Activated CD4-positive, alpha-beta memory T cell treated with anti-CD3 and anti-CD28 coated beads for 36 hours (primary cell): ENCODE measurements at regions not wholly inside any gene's neighbourhood (a gene's known extent, or its start where the extent isn't known, plus 50 kb on each side); places are given as distances from the start of the nearest gene placed in this dataset.

ENCODE experiments used
- CTCF ChIA-PET: fragments of 350-600 bp; sonication (Branson Sonifier 250); formaldehyde crosslinking; loops from one replicate; lab custom pipeline; 2021; ENCODE audit warnings: antibody characterized with exemption, inconsistent platforms; lab: Charles Lee
- POLR2A ChIA-PET: fragments of 350-600 bp; sonication (Branson Sonifier 250); formaldehyde crosslinking; loops from one replicate; lab custom pipeline; 2021; ENCODE audit warnings: antibody characterized with exemption; lab: Charles Lee
- DNase-seq: peaks from one replicate; pipeline ENCODE4 v3.0.0-alpha.2; 2020
- H3K27ac Mint-ChIP-seq: one replicate; pipeline ENCODE4 v1.8.0; 2021; ENCODE audit warnings: mixed read lengths
- H3K27me3 Mint-ChIP-seq: one replicate; pipeline ENCODE4 v1.8.0; 2021; ENCODE audit warnings: mixed read lengths
- H3K36me3 Mint-ChIP-seq: one replicate; pipeline ENCODE4 v1.8.0; 2021; ENCODE audit warnings: mixed read lengths
- H3K4me1 Mint-ChIP-seq: one replicate; pipeline ENCODE4 v1.8.0; 2021; ENCODE audit warnings: low read depth, mixed read lengths
- H3K4me3 Mint-ChIP-seq: one replicate; pipeline ENCODE4 v1.8.0; 2021; ENCODE audit warnings: mild to moderate bottlenecking, mixed read lengths
- H3K9me3 Mint-ChIP-seq: one replicate; pipeline ENCODE4 v1.8.0; 2021; ENCODE audit warnings: mixed read lengths
- intact Hi-C: fragments of 100-400 bp; cut with micrococcal nuclease; formaldehyde crosslinking; loops from one replicate; pipeline ENCODE4 v1.15.1; 2023

DNA sequence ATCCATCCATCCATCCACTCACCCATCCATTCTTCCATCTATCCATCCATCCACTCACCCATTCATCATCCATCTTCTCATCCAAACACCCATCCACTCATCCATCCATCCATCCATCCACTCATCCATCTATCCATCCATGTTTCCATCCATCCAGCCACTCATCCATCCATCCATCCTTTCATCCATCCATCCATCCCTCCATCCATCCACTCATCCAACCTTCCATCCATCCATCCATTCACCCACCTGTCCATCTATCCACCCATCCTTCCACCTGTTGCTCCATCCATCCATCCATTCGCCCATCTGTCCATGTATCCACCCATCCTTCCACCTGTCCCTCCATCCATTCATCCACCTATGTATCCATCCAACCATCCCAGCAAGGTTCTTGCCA lies 378.4 kb upstream of the PFKP start:
- H3K4me3 Mint-ChIP-seq: no peak overlapping the region
- DNase-seq: no peak
- POLR2A ChIA-PET: no interaction called here

GRCh38 chr10:2686691-2687090 lies 380.7 kb upstream of the PFKP start:
- CTCF ChIA-PET: no interaction called here
- Mint-ChIP-seq H3K4me1 (no peaks in the 10 kb centered on the region), H3K36me3 (no peaks in the 10 kb centered on the region), H3K27me3 (peaks cover 3% of the 10 kb centered on the region), H3K4me3 (no peak overlapping the region), H3K27ac (no peak overlapping the region), H3K9me3 (no peaks in the 10 kb centered on the region)
- POLR2A ChIA-PET: no interaction called here
- no peak for DNase-seq
- intact Hi-C loops: no loop called here

More for the DNA sequence above, 378.4 kb upstream of the PFKP start:
- CTCF ChIA-PET: no interaction called here
- Mint-ChIP-seq H3K27me3 (peaks cover 3% of the 10 kb centered on the region), H3K36me3 (no peaks in the 10 kb centered on the region), H3K4me1 (no peaks in the 10 kb centered on the region), H3K27ac (no peak overlapping the region), H3K9me3 (no peaks in the 10 kb centered on the region)
- intact Hi-C loops: no loop called here

DNA sequence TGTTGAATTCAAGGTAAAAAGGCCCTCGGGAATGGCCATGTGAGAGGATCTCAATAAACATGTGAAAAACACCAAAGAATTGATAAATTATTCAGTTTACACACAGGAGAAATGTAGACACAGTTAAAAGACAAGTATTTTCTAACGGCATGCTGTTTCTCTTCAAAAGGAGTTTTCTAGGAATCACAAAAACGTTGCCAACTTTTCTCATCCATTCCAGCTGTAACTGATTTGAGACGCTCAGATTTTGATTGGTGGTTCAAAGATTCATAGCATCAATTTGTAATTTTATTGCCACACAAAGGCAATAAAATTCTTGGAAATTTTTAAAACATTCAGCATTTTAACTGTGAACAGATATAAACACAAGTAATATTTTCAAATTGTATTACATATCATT lies 384.9 kb upstream of the PFKP start:
- Mint-ChIP-seq H3K9me3 (no peaks in the 10 kb centered on the region), H3K4me1 (no peaks in the 10 kb centered on the region), H3K27me3 (peaks cover 6% of the 10 kb centered on the region), H3K36me3 (no peaks in the 10 kb centered on the region), H3K4me3 (no peak overlapping the region), H3K27ac (no peak overlapping the region)
- ChIA-PET POLR2A (no interaction called here), CTCF (no interaction called here)
- no peak for DNase-seq
- intact Hi-C loops: no loop called here

GRCh38 chr10:2681891-2682290 lies 385.5 kb upstream of the PFKP start:
- ChIA-PET CTCF (no interaction called here), POLR2A (no interaction called here)
- no peak overlapping the region for H3K27ac Mint-ChIP-seq
- peaks cover 6% of the 10 kb centered on the region for H3K27me3 Mint-ChIP-seq
- no peaks in the 10 kb centered on the region for H3K4me1 Mint-ChIP-seq
- no peak for DNase-seq
- H3K36me3 Mint-ChIP-seq: no peaks in the 10 kb centered on the region
- intact Hi-C loops: no loop called here
- H3K4me3 Mint-ChIP-seq: no peak overlapping the region
- no peaks in the 10 kb centered on the region for H3K9me3 Mint-ChIP-seq

DNA sequence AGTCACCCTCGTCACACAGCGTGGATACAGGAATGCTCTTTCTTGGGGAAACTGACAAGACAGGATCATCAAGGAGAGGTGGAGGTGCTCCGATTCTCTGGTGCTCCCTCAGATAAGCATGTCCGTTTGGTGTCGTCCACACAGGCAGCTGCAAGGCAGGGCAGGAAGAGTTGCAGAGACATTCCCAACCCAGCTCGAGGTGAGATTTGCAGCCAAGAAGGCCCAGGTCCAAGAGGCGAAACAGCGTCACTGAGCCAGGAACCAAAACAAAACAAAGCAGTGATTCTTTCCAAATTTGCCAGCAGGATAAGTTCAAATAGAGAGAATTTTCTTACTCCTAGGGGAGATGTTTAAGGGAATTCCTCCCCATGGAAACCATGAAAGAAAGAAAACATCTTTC lies 386.5 kb upstream of the PFKP start:
- intact Hi-C loops: no loop called here
- no peaks in the 10 kb centered on the region for H3K9me3 Mint-ChIP-seq
- peaks cover 6% of the 10 kb centered on the region for H3K27me3 Mint-ChIP-seq
- DNase-seq: no peak
- ChIA-PET POLR2A (no interaction called here), CTCF (no interaction called here)
- H3K4me3 Mint-ChIP-seq: no peak overlapping the region
- H3K27ac Mint-ChIP-seq: no peak overlapping the region
- no peaks in the 10 kb centered on the region for H3K4me1 Mint-ChIP-seq
- H3K36me3 Mint-ChIP-seq: no peaks in the 10 kb centered on the region

GRCh38 chr10:2679646-2680045 lies 387.7 kb upstream of the PFKP start:
- Mint-ChIP-seq H3K4me3 (no peak overlapping the region), H3K27me3 (peaks cover 4% of the 10 kb centered on the region), H3K27ac (no peak overlapping the region), H3K4me1 (no peaks in the 10 kb centered on the region), H3K9me3 (no peaks in the 10 kb centered on the region), H3K36me3 (no peaks in the 10 kb centered on the region)
- POLR2A ChIA-PET: no interaction called here
- intact Hi-C loops: no loop called here
- CTCF ChIA-PET: no interaction called here
- no peak for DNase-seq

DNA sequence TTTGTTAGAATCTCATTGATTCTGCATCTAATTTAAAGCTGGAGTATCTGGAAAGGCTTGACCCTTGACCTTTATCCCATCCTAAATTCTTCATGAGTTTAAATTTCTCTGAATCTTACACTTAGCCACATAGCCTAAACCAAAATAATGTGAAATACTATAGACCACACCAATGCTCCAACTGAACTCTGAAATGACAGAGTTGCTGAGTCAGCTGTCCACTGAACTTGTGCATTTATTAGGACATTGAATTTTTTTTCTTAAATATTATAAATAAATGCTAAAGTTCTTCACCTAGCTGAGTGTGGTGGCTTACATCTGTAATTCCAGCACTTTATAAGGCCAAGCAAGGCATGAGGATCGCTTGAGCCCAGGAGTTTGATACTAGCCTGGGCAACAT lies 390.9 kb upstream of the PFKP start:
- Mint-ChIP-seq H3K27ac (no peak overlapping the region), H3K36me3 (no peaks in the 10 kb centered on the region), H3K4me1 (no peaks in the 10 kb centered on the region), H3K9me3 (no peaks in the 10 kb centered on the region), H3K27me3 (peaks cover 4% of the 10 kb centered on the region), H3K4me3 (no peak overlapping the region)
- ChIA-PET POLR2A (no interaction called here), CTCF (no interaction called here)
- intact Hi-C loops: no loop called here
- DNase-seq: no peak

DNA sequence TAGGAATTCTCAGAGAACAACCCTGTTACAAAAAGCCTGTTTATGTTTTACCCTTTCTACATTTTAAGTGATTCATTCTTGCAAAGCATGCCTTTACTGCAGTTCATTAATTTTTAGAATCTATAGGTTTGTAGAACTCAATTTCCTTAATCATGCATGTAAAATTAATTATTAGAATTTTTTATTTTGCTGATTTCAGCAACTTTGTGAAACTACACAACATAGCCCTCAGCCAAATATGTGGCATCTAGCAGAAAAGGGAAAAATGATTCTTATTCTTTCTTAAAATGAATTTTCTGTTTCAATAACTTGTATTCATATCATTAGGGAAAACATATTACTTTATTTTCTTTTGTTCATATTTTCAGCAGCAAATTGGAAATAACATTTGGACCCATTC lies 392.9 kb upstream of the PFKP start:
- peaks cover 6% of the 10 kb centered on the region for H3K27me3 Mint-ChIP-seq
- H3K4me1 Mint-ChIP-seq: no peaks in the 10 kb centered on the region
- H3K4me3 Mint-ChIP-seq: no peak overlapping the region
- intact Hi-C loops: no loop called here
- CTCF ChIA-PET: no interaction called here
- no peak overlapping the region for H3K27ac Mint-ChIP-seq
- no peak for DNase-seq
- H3K9me3 Mint-ChIP-seq: no peaks in the 10 kb centered on the region
- H3K36me3 Mint-ChIP-seq: no peaks in the 10 kb centered on the region
- POLR2A ChIA-PET: no interaction called here

- ChIA-PET CTCF (no interaction called here), POLR2A (no interaction called here)
- Mint-ChIP-seq H3K9me3 (peaks cover 2% of the 10 kb centered on the region), H3K27ac (no peak overlapping the region), H3K36me3 (no peaks in the 10 kb centered on the region), H3K4me3 (no peak overlapping the region), H3K4me1 (no peaks in the 10 kb centered on the region), H3K27me3 (peaks cover 4% of the 10 kb centered on the region)
- intact Hi-C loops: no loop called here
- no peak for DNase-seq
Measured at GRCh38 chr10:2670864-2671263, 396.5 kb upstream of the PFKP start.

GRCh38 chr10:2665772-2666171 lies 401.6 kb upstream of the PFKP start:
- no peak for DNase-seq
- H3K4me1 Mint-ChIP-seq: no peaks in the 10 kb centered on the region
- H3K4me3 Mint-ChIP-seq: no peak overlapping the region
- H3K27ac Mint-ChIP-seq: no peak overlapping the region
- POLR2A ChIA-PET: no interaction called here
- H3K27me3 Mint-ChIP-seq: peaks cover 6% of the 10 kb centered on the region
- CTCF ChIA-PET: no interaction called here
- intact Hi-C loops: no loop called here
- H3K36me3 Mint-ChIP-seq: no peaks in the 10 kb centered on the region
- peaks cover 7% of the 10 kb centered on the region for H3K9me3 Mint-ChIP-seq

GRCh38 chr10:2660276-2660675 lies 407.1 kb upstream of the PFKP start:
- Mint-ChIP-seq H3K9me3 (peaks cover 3% of the 10 kb centered on the region), H3K4me1 (no peaks in the 10 kb centered on the region), H3K27me3 (peaks cover 8% of the 10 kb centered on the region), H3K4me3 (no peak overlapping the region), H3K27ac (no peak overlapping the region), H3K36me3 (no peaks in the 10 kb centered on the region)
- intact Hi-C loops: no loop called here
- POLR2A ChIA-PET: no interaction called here
- CTCF ChIA-PET: no interaction called here
- DNase-seq: no peak

GRCh38 chr10:2659660-2660209 lies 407.6 kb upstream of the PFKP start:
- Mint-ChIP-seq H3K27me3 (peaks cover 8% of the 10 kb centered on the region), H3K27ac (no peak overlapping the region), H3K9me3 (no peaks in the 10 kb centered on the region), H3K36me3 (no peaks in the 10 kb centered on the region), H3K4me3 (no peak overlapping the region), H3K4me1 (no peaks in the 10 kb centered on the region)
- DNase-seq: no peak
- ChIA-PET CTCF (no interaction called here), POLR2A (no interaction called here)
- intact Hi-C loops: no loop called here

DNA sequence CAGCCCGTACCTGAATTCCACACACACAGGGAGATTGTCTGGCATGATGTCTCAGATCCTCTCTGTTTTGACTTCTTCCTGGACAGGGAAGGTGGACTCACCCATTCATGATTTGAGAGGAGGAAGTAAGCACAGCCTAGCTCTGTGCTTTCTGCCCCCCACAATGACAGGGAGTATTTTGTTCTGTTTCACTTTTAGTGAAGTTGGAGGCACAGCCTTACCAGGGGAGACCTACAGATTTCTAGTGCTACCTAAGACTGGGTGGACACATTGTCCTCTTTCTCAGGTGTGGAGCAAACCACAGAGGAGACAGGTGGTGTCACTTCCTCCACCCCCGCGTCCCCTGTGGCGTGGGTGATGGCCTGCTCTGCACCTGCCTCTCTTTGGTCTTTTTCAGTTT lies 408.6 kb upstream of the PFKP start:
- Mint-ChIP-seq H3K9me3 (no peaks in the 10 kb centered on the region), H3K27ac (no peak overlapping the region), H3K4me1 (no peaks in the 10 kb centered on the region), H3K36me3 (no peaks in the 10 kb centered on the region), H3K4me3 (no peak overlapping the region), H3K27me3 (peaks cover 5% of the 10 kb centered on the region)
- no peak for DNase-seq
- intact Hi-C loops: no loop called here
- CTCF ChIA-PET: no interaction called here
- POLR2A ChIA-PET: no interaction called here
